ENCODE measurements at regions not wholly inside any gene's neighbourhood (a gene's known extent, or its start where the extent isn't known, plus 50 kb on each side); places are given as distances from the start of the nearest gene placed in this dataset.
"Not testable (repeated sequence)": the region's sequence is repeated elsewhere in the genome, so short reads cannot be mapped to it uniquely, and the experiment has no call there.

GRCh38 chrX:83749736-83750135 lies 111.2 kb upstream of the CYLC1 start:
- not testable (repeated sequence) for H3K27ac Mint-ChIP-seq (ENCODE audit: unreplicated experiment); H3K4me1 Mint-ChIP-seq (ENCODE audit: low read depth)

GRCh38 chrX:83750451-83750850 lies 110.5 kb upstream of the CYLC1 start:
- H3K27me3 Mint-ChIP-seq (ENCODE audit: low read depth); H3K36me3 Mint-ChIP-seq (ENCODE audit: low read depth); H3K27ac Mint-ChIP-seq (ENCODE audit: unreplicated experiment); H3K4me3 Mint-ChIP-seq (ENCODE audit: unreplicated experiment); DNase-seq (ENCODE audit: low spot score); H3K4me1 Mint-ChIP-seq (ENCODE audit: low read depth): not testable (repeated sequence)
- H3K9me3 Mint-ChIP-seq (ENCODE audit: low read depth), result peaks cover 23% of the 10 kb centered on the region

More at GRCh38 chrX:83749736-83750135, 111.2 kb upstream of the CYLC1 start:
- not testable (repeated sequence) for H3K36me3 Mint-ChIP-seq (ENCODE audit: low read depth); DNase-seq (ENCODE audit: low spot score); H3K4me3 Mint-ChIP-seq (ENCODE audit: unreplicated experiment); H3K27me3 Mint-ChIP-seq (ENCODE audit: low read depth)
- H3K9me3 Mint-ChIP-seq (ENCODE audit: low read depth), result peaks cover 21% of the 10 kb centered on the region

- Mint-ChIP-seq H3K27me3 (ENCODE audit: low read depth) (no peaks in the 10 kb centered on the region), H3K9me3 (ENCODE audit: low read depth) (peaks cover 2% of the 10 kb centered on the region), H3K4me1 (ENCODE audit: low read depth) (no peaks in the 10 kb centered on the region), H3K27ac (ENCODE audit: unreplicated experiment) (no peak overlapping the region), H3K4me3 (ENCODE audit: unreplicated experiment) (no peak overlapping the region), H3K36me3 (ENCODE audit: low read depth) (no peaks in the 10 kb centered on the region)
- peak; percentile 75 for TF ChIP-seq CTCF (IDR thresholded peaks at IDR 0.05)
- DNase-seq (ENCODE audit: low spot score), result no peak
Observed at GRCh38 chrX:83759872-83760271, 101.1 kb upstream of the CYLC1 start.

- H3K4me1 Mint-ChIP-seq (ENCODE audit: low read depth), result no peaks in the 10 kb centered on the region
- no peak overlapping the region for H3K4me3 Mint-ChIP-seq (ENCODE audit: unreplicated experiment)
- no peak overlapping the region for H3K27ac Mint-ChIP-seq (ENCODE audit: unreplicated experiment)
- TF ChIP-seq CTCF (IDR thresholded peaks at IDR 0.05), result no peak
- no peaks in the 10 kb centered on the region for H3K27me3 Mint-ChIP-seq (ENCODE audit: low read depth)
- DNase-seq (ENCODE audit: low spot score), result no peak
- H3K9me3 Mint-ChIP-seq (ENCODE audit: low read depth), result peaks cover 13% of the 10 kb centered on the region
- no peaks in the 10 kb centered on the region for H3K36me3 Mint-ChIP-seq (ENCODE audit: low read depth)
Observed at GRCh38 chrX:83771664-83772063, 89.3 kb upstream of the CYLC1 start.
